ENCODE measurements at regions not wholly inside any gene's neighbourhood (a gene's known extent, or its start where the extent isn't known, plus 50 kb on each side); places are given as distances from the start of the nearest gene placed in this dataset.

DNA sequence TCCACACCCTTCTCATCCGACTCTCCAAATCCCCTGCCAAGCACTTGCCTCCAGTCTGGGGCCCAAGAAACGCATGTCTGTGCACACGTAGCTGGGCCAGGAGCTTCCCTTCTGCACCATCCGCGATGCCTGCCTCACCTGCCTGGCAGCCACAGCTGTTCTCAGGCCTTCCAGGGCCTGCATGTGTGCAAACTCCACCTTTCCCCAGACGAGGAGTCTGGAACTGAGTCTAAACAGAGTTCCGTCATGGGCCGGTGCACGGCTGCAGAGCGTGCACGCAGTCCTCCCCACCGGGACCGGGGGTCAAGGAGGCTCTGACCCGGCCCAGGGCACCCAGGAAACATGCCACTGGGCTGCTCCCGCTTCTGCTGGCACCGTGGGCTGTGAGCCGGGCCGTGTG is 66.8 kb upstream of the SALL3 start:
- no peak overlapping the region for H3K4me3 ChIP-seq (ENCODE audit: low read length)
- no peaks in the 10 kb centered on the region for H3K36me3 ChIP-seq (ENCODE audit: control insufficient read depth, insufficient read depth, low read length, severe bottlenecking)
- H3K9me3 ChIP-seq (ENCODE audit: control insufficient read depth, low read length): no peaks in the 10 kb centered on the region
- DNase-seq (ENCODE audit: low read depth): no peak
- H3K27me3 ChIP-seq (replicated peaks; ENCODE audit: control insufficient read depth, insufficient read depth, low read length): no peaks in the 10 kb centered on the region
- no peaks in the 10 kb centered on the region for H3K4me1 ChIP-seq (ENCODE audit: control insufficient read depth, insufficient read depth, low read length)
- no peak overlapping the region for H3K9ac ChIP-seq (ENCODE audit: low read length)

DNA sequence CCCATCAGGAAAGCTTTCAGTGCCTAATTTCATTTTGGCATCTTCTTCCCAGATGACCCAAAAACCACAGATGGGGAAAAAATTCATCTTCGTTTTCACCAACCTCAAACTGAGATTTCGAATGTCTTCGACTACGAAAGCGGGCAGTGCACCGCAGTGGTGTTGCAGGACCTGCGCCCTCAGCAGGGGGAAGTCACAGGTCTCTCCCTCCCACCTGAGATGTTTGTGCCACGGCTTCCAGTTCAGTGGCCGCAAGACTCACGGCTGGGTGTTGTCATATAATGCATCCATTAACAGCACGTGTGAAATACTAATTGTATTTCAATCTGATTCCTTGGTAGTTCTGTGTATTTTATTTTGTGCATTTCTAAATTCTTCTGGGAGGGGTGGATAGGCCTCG is 66.2 kb upstream of the SALL3 start:
- H3K9me3 ChIP-seq (ENCODE audit: control insufficient read depth, low read length): no peaks in the 10 kb centered on the region
- no peaks in the 10 kb centered on the region for H3K36me3 ChIP-seq (ENCODE audit: control insufficient read depth, insufficient read depth, low read length, severe bottlenecking)
- no peaks in the 10 kb centered on the region for H3K27me3 ChIP-seq (replicated peaks; ENCODE audit: control insufficient read depth, insufficient read depth, low read length)
- H3K9ac ChIP-seq (ENCODE audit: low read length): no peak overlapping the region
- DNase-seq (ENCODE audit: low read depth): no peak
- no peak overlapping the region for H3K4me3 ChIP-seq (ENCODE audit: low read length)
- H3K4me1 ChIP-seq (ENCODE audit: control insufficient read depth, insufficient read depth, low read length): no peaks in the 10 kb centered on the region

DNA sequence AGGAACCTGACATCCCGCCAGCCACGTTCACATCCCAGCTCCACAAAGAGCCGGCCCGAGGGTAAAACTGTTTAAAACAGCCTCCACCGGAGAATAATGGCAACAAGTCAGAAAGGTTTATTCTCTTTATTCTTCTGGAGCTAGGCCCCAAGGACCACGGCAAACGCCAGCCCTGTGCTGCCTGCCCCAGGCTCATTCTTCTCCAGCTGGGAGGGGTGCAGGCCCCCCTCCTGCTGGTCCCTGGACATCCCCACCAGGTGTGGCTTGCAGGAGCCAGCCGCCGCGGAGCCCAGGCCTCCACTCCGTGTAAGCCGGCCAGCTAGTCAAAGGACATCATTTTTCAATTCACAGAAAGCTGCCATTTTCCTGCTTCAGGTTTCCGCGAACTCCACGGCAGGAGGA is 65.8 kb upstream of the SALL3 start:
- Histone ChIP-seq H3K4me1 (ENCODE audit: control insufficient read depth, insufficient read depth, low read length) (no peaks in the 10 kb centered on the region), H3K36me3 (ENCODE audit: control insufficient read depth, insufficient read depth, low read length, severe bottlenecking) (no peaks in the 10 kb centered on the region), H3K27me3 (replicated peaks; ENCODE audit: control insufficient read depth, insufficient read depth, low read length) (no peaks in the 10 kb centered on the region), H3K9ac (ENCODE audit: low read length) (no peak overlapping the region), H3K9me3 (ENCODE audit: control insufficient read depth, low read length) (no peaks in the 10 kb centered on the region), H3K4me3 (ENCODE audit: low read length) (no peak overlapping the region)
- DNase-seq (ENCODE audit: low read depth): no peak

DNA sequence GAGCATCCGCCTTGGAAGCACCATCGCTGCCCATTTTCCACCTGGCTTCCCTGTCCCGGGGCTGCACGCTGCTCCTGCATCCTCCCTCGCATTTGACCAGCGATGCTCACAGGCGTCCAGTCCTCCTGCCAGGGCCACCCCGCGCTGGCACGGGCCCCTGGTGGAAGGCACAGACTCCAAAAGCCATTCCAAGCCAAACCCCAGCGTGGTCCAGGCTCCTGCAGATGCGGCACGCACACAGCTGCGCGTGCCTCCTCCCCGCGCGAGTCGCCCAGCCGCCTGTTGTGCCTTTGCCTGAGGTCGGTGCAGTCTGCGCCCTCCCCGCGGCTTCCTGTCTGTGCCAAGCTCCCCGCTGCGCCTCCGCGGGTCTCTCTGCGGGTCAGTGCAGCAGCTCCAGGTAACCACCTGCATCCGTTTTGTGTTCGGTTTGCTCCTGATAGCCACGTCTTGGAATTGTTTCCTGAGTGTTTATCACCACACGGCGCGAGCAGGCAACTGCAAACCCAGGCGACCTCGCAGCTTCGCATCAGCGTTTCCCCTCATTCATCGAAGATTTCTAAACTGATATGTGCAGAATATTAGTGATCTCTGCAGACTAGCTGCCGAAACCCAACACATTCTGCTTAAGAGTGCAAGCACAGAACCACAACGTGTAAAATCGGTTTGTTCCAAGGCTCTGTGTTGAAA is 65.2 kb upstream of the SALL3 start:
- no peaks in the 10 kb centered on the region for H3K4me1 ChIP-seq (ENCODE audit: control insufficient read depth, insufficient read depth, low read length)
- DNase-seq (ENCODE audit: low read depth): no peak
- H3K27me3 ChIP-seq (replicated peaks; ENCODE audit: control insufficient read depth, insufficient read depth, low read length): no peaks in the 10 kb centered on the region
- no peaks in the 10 kb centered on the region for H3K36me3 ChIP-seq (ENCODE audit: control insufficient read depth, insufficient read depth, low read length, severe bottlenecking)
- H3K4me3 ChIP-seq (ENCODE audit: low read length): no peak overlapping the region
- H3K9ac ChIP-seq (ENCODE audit: low read length): no peak overlapping the region
- no peaks in the 10 kb centered on the region for H3K9me3 ChIP-seq (ENCODE audit: control insufficient read depth, low read length)

DNA sequence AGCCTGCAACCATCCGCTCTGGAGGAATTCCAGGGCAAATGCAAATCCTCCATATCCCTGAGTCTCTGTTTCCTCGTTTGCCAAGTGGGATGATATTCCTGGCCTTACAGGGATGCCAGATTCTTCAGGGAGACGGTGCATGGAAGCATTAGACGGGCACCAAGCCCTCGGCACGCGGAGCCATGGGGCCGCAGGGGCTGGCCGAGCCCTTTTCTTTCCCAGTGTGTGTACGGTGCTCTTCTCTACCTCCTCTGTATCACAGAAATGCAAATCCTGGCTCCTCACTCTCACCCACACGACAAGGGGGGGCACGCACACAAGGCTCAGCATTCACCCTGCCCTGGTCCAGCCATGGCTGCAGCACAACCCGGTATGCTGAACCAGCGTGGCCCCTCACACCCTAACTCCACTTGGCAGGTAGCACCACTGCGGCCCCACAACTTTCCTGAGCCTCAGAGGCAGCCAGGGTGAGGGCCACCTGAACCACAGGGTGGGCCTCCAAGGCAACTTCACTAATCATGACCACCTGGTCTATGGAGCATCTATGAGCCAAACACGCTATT is 64.1 kb upstream of the SALL3 start:
- DNase-seq (ENCODE audit: low read depth): no peak
- Histone ChIP-seq H3K4me1 (ENCODE audit: control insufficient read depth, insufficient read depth, low read length) (no peaks in the 10 kb centered on the region), H3K4me3 (ENCODE audit: low read length) (no peak overlapping the region), H3K36me3 (ENCODE audit: control insufficient read depth, insufficient read depth, low read length, severe bottlenecking) (no peaks in the 10 kb centered on the region), H3K9me3 (ENCODE audit: control insufficient read depth, low read length) (peaks cover 3% of the 10 kb centered on the region), H3K9ac (ENCODE audit: low read length) (no peak overlapping the region), H3K27me3 (replicated peaks; ENCODE audit: control insufficient read depth, insufficient read depth, low read length) (no peaks in the 10 kb centered on the region)

DNA sequence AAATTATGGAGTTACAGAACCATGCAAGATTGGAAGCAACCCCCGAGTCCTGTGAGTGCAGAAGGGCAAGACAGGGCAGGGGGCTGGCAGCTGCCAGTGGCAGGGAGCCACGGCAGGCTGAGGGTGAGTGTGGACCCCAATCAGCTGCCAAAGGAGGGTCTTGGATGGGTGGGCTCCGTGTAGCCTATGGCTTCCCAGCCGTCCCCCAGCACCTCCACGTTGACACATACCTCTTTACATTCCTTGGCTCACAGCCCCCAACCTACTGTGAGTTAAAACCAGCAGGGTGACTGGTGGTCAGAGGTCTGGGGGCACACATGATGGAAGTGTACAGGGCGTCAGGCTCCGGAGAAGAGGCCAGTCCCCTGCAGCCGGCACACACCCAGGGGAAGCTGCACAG is 60.9 kb upstream of the SALL3 start:
- H3K4me1 ChIP-seq (ENCODE audit: control insufficient read depth, insufficient read depth, low read length): no peaks in the 10 kb centered on the region
- no peaks in the 10 kb centered on the region for H3K27me3 ChIP-seq (replicated peaks; ENCODE audit: control insufficient read depth, insufficient read depth, low read length)
- H3K9ac ChIP-seq (ENCODE audit: low read length): no peak overlapping the region
- no peaks in the 10 kb centered on the region for H3K36me3 ChIP-seq (ENCODE audit: control insufficient read depth, insufficient read depth, low read length, severe bottlenecking)
- DNase-seq (ENCODE audit: low read depth): no peak
- H3K4me3 ChIP-seq (ENCODE audit: low read length): no peak overlapping the region
- peaks cover 3% of the 10 kb centered on the region for H3K9me3 ChIP-seq (ENCODE audit: control insufficient read depth, low read length)

DNA sequence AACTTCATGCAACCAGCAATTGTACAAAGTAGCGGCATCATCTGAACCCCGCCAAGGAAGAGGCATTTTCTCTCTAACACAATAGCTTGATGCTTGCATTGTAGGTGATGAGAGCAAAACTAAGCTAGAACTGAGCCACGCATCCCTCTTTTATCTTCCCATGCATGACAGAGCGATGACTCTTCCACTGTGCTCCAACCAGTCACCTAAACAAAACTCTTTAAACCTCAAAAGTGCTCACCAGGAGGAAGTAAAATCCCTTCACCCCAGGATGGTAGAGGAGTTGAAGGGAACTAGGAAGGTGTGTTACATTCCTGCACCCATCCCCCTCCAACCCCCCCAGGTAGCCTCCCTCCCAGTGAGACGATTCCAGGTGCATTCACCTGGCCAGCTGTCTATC is 59.7 kb upstream of the SALL3 start:
- Histone ChIP-seq H3K27me3 (replicated peaks; ENCODE audit: control insufficient read depth, insufficient read depth, low read length) (no peaks in the 10 kb centered on the region), H3K4me3 (ENCODE audit: low read length) (no peak overlapping the region), H3K9me3 (ENCODE audit: control insufficient read depth, low read length) (peaks cover 3% of the 10 kb centered on the region), H3K4me1 (ENCODE audit: control insufficient read depth, insufficient read depth, low read length) (no peaks in the 10 kb centered on the region), H3K9ac (ENCODE audit: low read length) (no peak overlapping the region), H3K36me3 (ENCODE audit: control insufficient read depth, insufficient read depth, low read length, severe bottlenecking) (no peaks in the 10 kb centered on the region)
- no peak for DNase-seq (ENCODE audit: low read depth)

DNA sequence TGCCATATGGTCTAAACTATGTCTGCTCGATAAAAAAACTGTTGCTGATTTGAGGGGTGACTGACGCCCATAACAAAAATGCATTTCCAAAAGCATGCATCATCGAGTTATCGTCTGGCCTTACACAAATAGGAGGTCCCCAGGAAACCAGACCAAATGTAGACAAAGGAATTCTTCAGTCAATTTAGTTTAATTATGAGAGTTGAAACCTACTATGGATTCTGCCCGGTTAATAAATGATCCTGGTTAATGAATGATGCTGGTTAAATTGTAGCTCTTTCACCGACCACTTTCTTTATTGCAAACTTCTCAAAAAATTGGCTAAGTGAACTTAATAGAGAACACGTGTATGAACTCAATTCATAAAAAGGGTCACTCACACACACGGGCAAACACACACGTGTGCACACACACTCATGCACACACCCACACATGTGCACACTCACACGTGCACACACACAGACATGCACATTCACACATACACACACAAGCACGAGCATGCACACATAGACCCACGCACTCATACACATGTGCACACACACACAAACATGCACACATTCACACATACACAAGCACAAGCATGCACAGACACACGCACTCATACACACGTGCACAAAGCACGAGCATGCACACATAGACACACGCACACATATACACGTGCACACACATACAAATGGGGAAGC is 59.0 kb upstream of the SALL3 start:
- Histone ChIP-seq H3K36me3 (ENCODE audit: control insufficient read depth, insufficient read depth, low read length, severe bottlenecking) (no peaks in the 10 kb centered on the region), H3K9me3 (ENCODE audit: control insufficient read depth, low read length) (peaks cover 3% of the 10 kb centered on the region), H3K9ac (ENCODE audit: low read length) (no peak overlapping the region), H3K4me3 (ENCODE audit: low read length) (no peak overlapping the region), H3K4me1 (ENCODE audit: control insufficient read depth, insufficient read depth, low read length) (no peaks in the 10 kb centered on the region), H3K27me3 (replicated peaks; ENCODE audit: control insufficient read depth, insufficient read depth, low read length) (no peaks in the 10 kb centered on the region)
- no peak for DNase-seq (ENCODE audit: low read depth)

DNA sequence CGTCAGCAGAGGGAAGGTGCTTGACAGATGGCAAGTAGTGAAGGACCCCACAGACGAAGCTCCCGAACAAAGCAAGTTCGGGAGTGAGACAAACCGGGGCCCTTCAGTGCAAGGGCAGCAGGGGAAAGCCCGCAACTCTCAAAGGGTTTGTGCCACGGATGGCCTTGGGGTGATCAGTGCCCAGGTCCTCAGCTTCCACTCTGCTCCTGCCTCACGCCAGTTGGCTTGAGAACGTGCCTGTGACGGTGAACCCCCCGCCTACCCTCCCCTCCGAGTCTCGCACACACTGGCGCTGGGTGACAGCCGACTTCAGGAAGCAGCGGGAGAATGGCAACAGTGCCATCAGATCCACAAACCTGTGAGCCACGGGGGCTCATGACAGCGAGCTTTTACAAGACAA is 56.8 kb upstream of the SALL3 start:
- Histone ChIP-seq H3K36me3 (ENCODE audit: control insufficient read depth, insufficient read depth, low read length, severe bottlenecking) (no peaks in the 10 kb centered on the region), H3K9ac (ENCODE audit: low read length) (no peak overlapping the region), H3K4me1 (ENCODE audit: control insufficient read depth, insufficient read depth, low read length) (no peaks in the 10 kb centered on the region), H3K9me3 (ENCODE audit: control insufficient read depth, low read length) (peaks cover 3% of the 10 kb centered on the region), H3K27me3 (replicated peaks; ENCODE audit: control insufficient read depth, insufficient read depth, low read length) (no peaks in the 10 kb centered on the region), H3K4me3 (ENCODE audit: low read length) (no peak overlapping the region)
- no peak for DNase-seq (ENCODE audit: low read depth)

DNA sequence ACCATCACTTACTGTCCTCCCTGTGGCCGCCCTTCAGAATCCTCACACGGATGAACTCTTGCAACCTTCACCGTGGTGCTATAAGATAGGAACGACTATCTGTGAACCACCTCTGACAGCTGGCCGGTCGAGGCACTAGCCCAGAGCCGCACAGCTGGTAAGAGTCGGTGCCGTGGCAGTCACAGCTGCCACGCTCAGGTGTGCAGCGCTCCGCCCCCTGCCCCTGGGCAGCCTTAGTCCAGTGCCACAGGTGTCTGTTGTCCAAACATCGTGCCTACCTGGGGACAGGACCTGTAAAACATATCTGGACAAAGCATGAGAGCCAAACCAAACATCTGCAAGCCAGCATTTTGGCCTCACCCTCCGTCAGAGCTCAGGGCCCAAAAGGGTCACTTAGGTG is 55.3 kb upstream of the SALL3 start:
- Histone ChIP-seq H3K36me3 (ENCODE audit: control insufficient read depth, insufficient read depth, low read length, severe bottlenecking) (no peaks in the 10 kb centered on the region), H3K4me3 (ENCODE audit: low read length) (no peak overlapping the region), H3K9ac (ENCODE audit: low read length) (no peak overlapping the region), H3K4me1 (ENCODE audit: control insufficient read depth, insufficient read depth, low read length) (no peaks in the 10 kb centered on the region), H3K27me3 (replicated peaks; ENCODE audit: control insufficient read depth, insufficient read depth, low read length) (no peaks in the 10 kb centered on the region), H3K9me3 (ENCODE audit: control insufficient read depth, low read length) (peaks cover 3% of the 10 kb centered on the region)
- DNase-seq (ENCODE audit: low read depth): no peak

DNA sequence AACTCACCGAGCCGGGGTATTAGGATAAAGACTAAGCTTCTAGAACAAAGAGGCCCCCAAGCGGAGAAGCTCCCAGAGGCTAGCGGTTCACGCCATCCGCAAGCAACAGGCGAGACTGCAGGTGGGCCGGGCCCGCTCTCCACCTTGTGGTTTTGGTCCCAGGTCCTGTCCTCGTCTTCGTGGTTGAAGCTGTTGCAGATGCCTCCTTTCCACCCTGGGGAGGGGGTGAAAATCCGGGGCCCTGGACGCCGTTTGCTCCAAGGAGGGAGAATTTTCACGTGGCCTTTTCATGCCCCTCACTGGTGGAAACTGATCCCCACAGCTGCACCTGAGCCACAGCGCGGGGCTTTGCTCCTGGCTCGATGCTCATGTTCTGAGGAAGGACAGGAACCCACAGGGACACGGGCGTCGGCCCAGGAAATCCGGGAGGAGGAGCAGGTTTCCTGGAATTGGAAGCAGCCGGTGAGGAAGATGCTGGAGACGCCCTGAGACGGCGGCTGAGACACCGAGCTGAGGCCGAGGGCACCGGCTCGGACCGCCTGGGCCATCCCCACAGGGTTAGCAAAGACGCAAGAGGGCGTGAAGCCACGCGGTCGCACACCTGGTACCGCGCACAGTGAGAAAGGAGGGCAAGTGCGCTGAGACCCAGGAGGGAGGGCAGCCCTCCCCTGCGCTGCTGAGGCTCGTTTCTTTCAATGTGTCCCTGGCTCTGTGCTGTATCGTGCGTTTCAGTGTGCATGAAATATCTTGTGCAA is 54.7 kb upstream of the SALL3 start:
- Histone ChIP-seq H3K4me3 (ENCODE audit: low read length) (no peak overlapping the region), H3K27me3 (replicated peaks; ENCODE audit: control insufficient read depth, insufficient read depth, low read length) (no peaks in the 10 kb centered on the region), H3K9ac (ENCODE audit: low read length) (no peak overlapping the region), H3K4me1 (ENCODE audit: control insufficient read depth, insufficient read depth, low read length) (no peaks in the 10 kb centered on the region), H3K36me3 (ENCODE audit: control insufficient read depth, insufficient read depth, low read length, severe bottlenecking) (no peaks in the 10 kb centered on the region), H3K9me3 (ENCODE audit: control insufficient read depth, low read length) (no peaks in the 10 kb centered on the region)
- DNase-seq (ENCODE audit: low read depth): no peak
